CMK (cell line): ENCODE measurements at regions not wholly inside any gene's neighbourhood (a gene's known extent, or its start where the extent isn't known, plus 50 kb on each side); places are given as distances from the start of the nearest gene placed in this dataset.
"Not testable (repeated sequence)": the region's sequence is repeated elsewhere in the genome, so short reads cannot be mapped to it uniquely, and the experiment has no call there.

Source experiments
- DNase-seq: peaks from one replicate; pipeline ENCODE4 v3.0.0-alpha.2; 2010; ENCODE audit warnings: low read depth

- no peak for DNase-seq
Observed at GRCh38 chr2:226124548-226125011, 675.0 kb downstream of the IRS1 start.

GRCh38 chr2:226123300-226123699 is 676.3 kb downstream of the IRS1 start:
- DNase-seq = no peak

GRCh38 chr2:226122041-226122440 is 677.6 kb downstream of the IRS1 start:
- no peak for DNase-seq

DNA sequence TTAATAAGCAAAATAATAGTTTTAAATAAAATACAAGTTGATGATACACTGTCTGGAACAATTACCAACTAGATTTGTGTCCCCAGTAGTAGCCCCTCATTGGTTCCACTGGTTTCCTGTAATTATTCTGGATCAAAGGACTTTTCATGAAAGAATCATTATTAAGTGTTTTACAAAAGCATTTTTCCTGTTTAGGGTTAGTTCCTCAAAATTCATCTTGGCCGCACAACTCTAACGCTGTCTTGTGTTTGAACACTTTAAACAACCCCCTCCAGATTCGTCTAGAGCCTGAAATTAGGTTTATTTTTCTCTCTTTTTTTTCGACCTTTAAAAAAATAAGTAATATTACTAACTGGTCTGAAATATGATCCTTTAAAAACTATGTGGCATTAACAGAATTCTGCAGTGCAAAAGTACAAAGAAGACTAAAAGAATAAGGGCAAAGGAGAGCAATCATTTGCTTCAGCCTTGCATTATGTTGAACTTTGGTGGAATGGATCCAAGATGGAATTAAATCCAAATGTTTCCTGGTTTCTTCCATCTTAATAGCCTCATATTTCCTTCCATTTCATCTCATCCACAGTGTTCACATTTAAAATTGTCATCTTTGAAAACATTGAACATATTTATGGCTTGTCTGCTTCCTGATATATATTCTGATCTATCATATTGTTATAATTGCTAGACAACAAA is 678.4 kb downstream of the IRS1 start:
- DNase-seq = no peak

GRCh38 chr2:226118471-226119429 is 680.9 kb downstream of the IRS1 start:
- no peak for DNase-seq

GRCh38 chr2:226117510-226118065 is 682.0 kb downstream of the IRS1 start:
- DNase-seq = no peak

GRCh38 chr2:226116346-226116745 is 683.3 kb downstream of the IRS1 start:
- DNase-seq = no peak

DNA sequence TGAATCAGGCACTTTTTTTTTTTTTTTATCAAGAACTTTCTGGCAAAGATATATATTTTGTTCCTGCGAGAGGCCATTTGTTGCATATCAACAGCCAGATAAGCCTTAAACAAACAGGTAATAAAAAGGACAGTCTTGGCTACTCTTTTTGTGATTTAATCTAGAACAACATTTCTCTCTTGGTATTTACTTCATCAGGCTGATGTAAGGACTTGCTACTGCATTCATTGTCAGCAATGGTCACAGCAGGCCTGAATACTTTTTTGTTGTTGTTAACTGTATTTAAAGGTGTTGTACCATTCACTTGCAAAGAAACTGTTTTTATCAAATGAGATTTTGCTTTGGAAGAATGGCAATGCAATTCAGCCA is 683.8 kb downstream of the IRS1 start:
- no peak for DNase-seq

GRCh38 chr2:226115102-226115831 is 684.4 kb downstream of the IRS1 start:
- DNase-seq = no peak

DNA sequence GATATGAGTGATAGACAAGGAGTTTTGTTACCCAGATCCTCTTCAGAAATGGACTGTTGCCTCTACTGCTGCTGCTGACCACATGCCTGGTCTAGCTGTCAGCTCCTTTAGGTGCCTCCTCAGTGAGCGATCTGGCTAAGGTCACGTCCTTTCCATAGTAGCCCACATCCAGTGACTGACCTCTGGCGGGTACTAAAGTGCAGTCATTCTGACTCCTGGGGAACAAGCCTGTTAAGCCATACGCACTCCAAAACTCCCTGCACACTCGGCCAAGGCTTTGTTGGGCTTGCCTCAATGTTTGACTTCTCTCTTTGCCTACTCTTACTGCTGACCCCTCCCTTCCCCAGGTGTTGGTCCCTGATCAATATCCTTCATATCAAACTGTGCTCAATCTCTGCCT is 685.2 kb downstream of the IRS1 start:
- no peak for DNase-seq

DNA sequence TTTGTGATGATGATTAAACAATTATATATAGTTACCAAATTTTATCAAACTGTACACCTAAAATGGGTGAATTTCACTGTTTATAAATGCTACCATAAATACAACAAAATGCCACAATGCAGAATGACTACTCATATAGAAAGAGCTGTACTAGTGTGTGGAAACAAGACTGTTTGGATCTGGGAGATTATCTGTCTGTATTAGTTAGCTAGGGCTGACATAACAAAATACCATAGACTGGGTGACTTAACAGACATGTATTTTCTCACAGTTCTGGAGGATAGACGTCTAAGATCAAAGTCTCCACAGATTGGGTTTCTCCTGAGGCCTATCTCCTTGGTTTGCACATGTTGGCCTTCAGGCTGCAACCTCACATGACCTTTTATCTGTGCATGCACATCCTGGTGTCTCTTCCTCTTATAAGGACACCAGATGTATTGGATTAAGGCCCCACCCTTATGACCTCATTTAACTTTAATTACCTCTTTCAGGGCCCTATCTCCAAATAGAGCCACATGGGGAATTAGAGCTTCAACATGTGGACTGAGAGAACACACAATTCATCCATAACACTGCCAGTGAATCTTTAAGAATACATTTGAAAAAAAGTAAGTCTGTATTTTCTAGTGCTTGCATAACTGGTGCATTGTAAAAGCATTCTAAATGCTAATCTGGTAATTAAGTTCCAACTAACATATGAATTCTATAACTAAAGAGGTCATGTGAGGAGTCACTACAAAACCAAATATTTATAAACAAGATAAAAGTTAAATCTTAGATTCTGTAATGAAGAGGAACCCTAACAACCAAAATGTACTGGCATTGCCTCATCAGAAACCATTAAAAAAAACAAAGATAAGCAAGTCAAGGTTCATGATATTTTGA is 699.6 kb downstream of the NYAP2 start:
- DNase-seq = no peak

GRCh38 chr2:226095058-226095457 is 695.5 kb downstream of the NYAP2 start:
- no peak for DNase-seq

GRCh38 chr2:226093364-226093763 is 693.9 kb downstream of the NYAP2 start:
- DNase-seq = no peak

DNA sequence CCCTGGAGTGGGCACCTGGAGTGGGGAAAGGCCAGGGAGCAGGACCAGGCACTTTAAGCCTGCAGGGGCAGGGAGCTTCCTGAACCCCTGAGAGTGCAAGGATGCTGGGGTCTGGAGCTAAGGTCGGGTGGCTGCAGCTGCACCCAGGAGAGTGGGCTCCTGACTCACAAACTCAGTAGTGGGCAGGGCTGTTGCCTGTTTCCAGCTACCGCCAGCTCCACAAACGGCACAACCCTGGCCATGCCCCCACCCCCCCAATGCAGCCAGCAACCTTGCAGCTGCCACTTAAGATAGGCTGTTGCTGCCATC is 688.8 kb downstream of the NYAP2 start:
- no peak for DNase-seq

DNA sequence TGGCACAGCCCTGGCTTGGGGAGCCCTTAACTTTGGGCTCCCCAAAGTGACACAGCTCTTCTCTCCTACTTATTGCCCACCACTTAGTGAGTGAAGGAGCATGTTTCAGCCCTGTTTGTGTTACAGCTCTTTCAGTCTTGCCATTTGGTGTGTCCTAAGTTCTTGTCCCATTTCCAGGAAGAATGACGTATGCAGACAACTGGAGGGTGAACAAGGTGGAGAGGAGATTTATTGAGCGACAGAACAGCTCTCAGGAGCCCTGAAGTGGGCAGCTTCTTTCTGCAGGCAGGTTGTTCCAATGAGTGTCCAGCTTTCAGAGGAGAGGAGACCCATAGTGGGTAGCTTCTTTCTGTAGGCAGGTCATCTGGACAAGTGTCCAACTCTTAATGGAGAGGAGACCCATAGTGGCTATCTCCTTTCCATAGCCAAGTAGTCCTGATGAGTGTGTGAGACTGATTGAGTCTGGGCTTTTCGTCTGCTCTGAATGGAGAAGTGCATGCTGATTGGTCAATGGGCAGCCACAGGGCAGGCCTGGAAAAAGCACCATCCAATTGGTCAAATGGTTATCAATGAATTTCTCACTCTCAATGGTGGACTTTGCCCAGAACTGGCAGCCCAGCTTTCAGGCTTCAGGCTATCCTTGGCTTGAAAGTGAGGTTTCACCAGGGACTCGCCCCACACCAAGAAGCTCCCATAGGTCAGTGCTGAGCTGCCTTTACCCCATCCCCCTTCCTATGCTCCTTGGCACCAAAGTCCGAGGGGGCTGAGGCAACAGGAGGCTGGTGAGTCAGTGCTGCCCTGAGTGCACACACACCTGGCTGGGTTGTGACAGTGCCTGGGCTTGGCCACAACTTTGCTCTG is 688.2 kb downstream of the NYAP2 start:
- no peak for DNase-seq

DNA sequence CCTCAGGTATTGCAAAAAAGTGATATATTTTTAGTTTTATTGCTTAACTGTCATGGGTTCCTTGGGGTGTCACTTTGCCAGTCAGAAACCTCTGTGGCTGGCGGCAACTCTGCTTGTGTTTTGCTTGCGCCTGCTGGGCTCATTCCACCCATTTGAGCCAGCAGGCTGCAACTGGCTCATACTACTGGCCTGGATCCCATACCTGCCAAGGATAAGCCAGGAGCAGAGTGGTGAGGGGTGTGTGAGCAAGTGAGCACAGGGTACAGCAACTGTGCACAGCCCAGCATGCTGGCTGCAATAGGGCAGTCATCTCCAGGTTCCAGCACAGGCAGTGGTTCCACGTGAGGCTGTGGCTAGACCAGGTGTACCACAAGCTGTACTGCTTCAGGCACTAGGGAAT is 687.5 kb downstream of the NYAP2 start:
- DNase-seq = no peak

GRCh38 chr2:226086190-226086589 is 686.7 kb downstream of the NYAP2 start:
- no peak for DNase-seq

- not testable (repeated sequence) for DNase-seq
Observed at GRCh38 chr2:226085425-226085824, 685.9 kb downstream of the NYAP2 start.

- DNase-seq = no peak
Observed at GRCh38 chr2:226080334-226080733, 680.8 kb downstream of the NYAP2 start.

- no peak for DNase-seq
Observed at GRCh38 chr2:226079671-226080181, 680.2 kb downstream of the NYAP2 start.
